ENCODE measurements at regions not wholly inside any gene's neighbourhood (a gene's known extent, or its start where the extent isn't known, plus 50 kb on each side); places are given as distances from the start of the nearest gene placed in this dataset.

DNA sequence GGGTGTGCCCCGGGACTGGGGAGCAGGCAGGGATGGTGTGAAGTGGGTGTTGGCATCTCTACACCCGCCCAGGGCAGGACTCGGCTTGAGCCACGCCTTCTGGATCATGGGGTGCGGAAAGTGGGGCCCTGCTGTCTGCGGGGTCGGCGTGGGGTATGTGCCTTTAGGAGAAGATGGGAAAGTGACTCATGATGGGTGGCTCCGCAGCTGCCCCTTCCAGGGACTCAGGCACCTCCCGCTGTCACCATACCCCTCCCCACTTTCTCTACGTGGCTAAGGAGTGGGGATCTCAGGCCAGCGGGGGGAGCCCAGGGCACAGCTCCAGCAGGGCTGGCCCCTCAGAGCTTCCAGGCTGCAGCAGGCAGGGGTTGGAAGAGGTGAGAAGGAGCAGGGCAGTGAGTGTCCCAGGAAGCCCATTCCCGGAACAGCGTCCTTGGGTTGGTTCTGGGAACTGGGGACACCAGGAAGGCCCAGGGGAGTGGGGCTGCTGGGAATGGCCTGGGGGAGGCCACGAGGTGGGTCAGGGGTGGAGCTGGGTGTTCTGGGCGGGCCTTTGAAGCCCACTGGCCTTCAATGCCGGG is 102.9 kb upstream of the FGF3 start:
- no peak overlapping the region for H3K27ac ChIP-seq (ENCODE audit: low read length)

DNA sequence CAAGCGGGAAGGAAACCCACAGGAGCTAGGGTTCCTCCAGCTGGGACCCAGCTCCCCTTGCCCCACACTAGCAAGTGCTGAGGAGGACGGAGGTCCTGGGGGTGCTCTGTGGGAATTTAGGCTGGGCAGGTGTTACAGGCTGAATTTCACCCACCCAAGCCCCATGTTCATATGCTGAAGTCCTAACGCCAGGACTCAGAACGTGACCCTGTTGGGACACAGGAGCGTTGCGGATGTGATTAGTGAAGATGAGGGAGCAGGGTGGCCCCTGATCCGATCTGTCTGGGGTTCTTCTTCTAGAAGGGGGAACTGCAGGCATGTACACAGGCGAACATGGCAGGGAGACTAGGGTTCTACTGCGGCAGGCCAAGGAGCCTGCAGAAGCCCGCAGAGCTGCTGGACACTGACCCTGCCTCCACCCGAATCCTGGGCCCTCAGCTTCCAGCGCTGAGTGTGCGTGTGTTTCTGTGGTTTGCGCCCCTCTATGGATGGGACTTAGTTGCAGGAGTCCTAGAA is 103.4 kb upstream of the FGF3 start:
- Histone ChIP-seq H3K4me3 (ENCODE audit: low read length) (no peak overlapping the region), H3K36me3 (replicated peaks; ENCODE audit: low read depth, low read length) (no peaks in the 10 kb centered on the region), H3K4me1 (ENCODE audit: low read length) (0 out of 2 replicates have a peak, but pooled peaks cover 2% of the 10 kb centered on the region), H3K27me3 (ENCODE audit: low read depth, low read length) (peaks cover 26% of the 10 kb centered on the region), H3K27ac (ENCODE audit: low read length) (no peak overlapping the region), H2AFZ (ENCODE audit: low read depth, low read length) (no peak overlapping the region), H3K79me2 (ENCODE audit: low read length) (no peaks in the 10 kb centered on the region), H3K4me2 (ENCODE audit: low read length) (no peak overlapping the region), H3K9me3 (ENCODE audit: insufficient read depth, low read length) (no peaks in the 10 kb centered on the region), H3K9ac (ENCODE audit: low read length) (no peak overlapping the region), H4K20me1 (ENCODE audit: insufficient read depth, low read length) (no peaks in the 10 kb centered on the region)
- TF ChIP-seq EZH2phosphoT487 (IDR thresholded peaks at IDR 0.05; ENCODE audit: low read depth), result no peak
- TF ChIP-seq, protein P1, sequence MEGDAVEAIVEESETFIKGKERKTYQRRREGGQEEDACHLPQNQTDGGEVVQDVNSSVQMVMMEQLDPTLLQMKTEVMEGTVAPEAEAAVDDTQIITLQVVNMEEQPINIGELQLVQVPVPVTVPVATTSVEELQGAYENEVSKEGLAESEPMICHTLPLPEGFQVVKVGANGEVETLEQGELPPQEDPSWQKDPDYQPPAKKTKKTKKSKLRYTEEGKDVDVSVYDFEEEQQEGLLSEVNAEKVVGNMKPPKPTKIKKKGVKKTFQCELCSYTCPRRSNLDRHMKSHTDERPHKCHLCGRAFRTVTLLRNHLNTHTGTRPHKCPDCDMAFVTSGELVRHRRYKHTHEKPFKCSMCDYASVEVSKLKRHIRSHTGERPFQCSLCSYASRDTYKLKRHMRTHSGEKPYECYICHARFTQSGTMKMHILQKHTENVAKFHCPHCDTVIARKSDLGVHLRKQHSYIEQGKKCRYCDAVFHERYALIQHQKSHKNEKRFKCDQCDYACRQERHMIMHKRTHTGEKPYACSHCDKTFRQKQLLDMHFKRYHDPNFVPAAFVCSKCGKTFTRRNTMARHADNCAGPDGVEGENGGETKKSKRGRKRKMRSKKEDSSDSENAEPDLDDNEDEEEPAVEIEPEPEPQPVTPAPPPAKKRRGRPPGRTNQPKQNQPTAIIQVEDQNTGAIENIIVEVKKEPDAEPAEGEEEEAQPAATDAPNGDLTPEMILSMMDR (IDR thresholded peaks at IDR 0.05; ENCODE audit: low read depth, low read length), result no peak

More for the DNA sequence above, 102.9 kb upstream of the FGF3 start:
- no peak overlapping the region for H3K4me2 ChIP-seq (ENCODE audit: low read length)
- H3K9ac ChIP-seq (ENCODE audit: low read length), result no peak overlapping the region
- TF ChIP-seq, protein P1 (IDR thresholded peaks at IDR 0.05; ENCODE audit: low read depth, low read length), result no peak
- TF ChIP-seq EZH2phosphoT487 (IDR thresholded peaks at IDR 0.05; ENCODE audit: low read depth), result no peak
- H3K9me3 ChIP-seq (ENCODE audit: insufficient read depth, low read length), result no peaks in the 10 kb centered on the region
- no peak overlapping the region for H3K4me3 ChIP-seq (ENCODE audit: low read length)
- H3K79me2 ChIP-seq (ENCODE audit: low read length), result no peaks in the 10 kb centered on the region
- no peak overlapping the region for H2AFZ ChIP-seq (ENCODE audit: low read depth, low read length)
- no peaks in the 10 kb centered on the region for H3K36me3 ChIP-seq (replicated peaks; ENCODE audit: low read depth, low read length)
- H3K27me3 ChIP-seq (ENCODE audit: low read depth, low read length), result peaks cover 23% of the 10 kb centered on the region
- no peaks in the 10 kb centered on the region for H4K20me1 ChIP-seq (ENCODE audit: insufficient read depth, low read length)
- 0 out of 2 replicates have a peak, but pooled peaks cover 2% of the 10 kb centered on the region for H3K4me1 ChIP-seq (ENCODE audit: low read length)

DNA sequence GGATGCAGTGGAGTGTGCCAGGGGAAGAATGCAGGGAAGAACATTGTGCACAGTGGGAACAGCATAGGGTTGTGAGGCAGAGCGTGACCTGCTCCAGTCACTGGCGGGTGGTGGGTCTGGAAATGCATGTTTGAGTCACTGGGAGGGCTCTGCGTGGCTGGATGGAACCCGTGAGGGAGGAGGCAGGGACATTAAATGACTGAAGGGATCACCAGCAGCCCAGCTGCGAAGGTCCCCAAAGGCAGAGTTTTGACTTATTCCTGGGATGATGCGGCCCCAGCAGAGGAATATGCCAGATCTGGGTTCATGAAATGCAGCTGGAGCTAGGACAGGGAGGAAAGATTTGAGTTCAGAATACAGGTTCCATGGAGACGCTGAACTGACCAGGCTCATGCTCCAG is 104.0 kb upstream of the FGF3 start:
- Histone ChIP-seq H3K4me1 (ENCODE audit: low read length) (0 out of 2 replicates have a peak, but pooled peaks cover 2% of the 10 kb centered on the region), H3K4me2 (ENCODE audit: low read length) (no peak overlapping the region), H3K9me3 (ENCODE audit: insufficient read depth, low read length) (no peaks in the 10 kb centered on the region), H3K27me3 (ENCODE audit: low read depth, low read length) (peaks cover 28% of the 10 kb centered on the region), H4K20me1 (ENCODE audit: insufficient read depth, low read length) (no peaks in the 10 kb centered on the region), H3K36me3 (replicated peaks; ENCODE audit: low read depth, low read length) (no peaks in the 10 kb centered on the region), H3K27ac (ENCODE audit: low read length) (no peak overlapping the region), H2AFZ (ENCODE audit: low read depth, low read length) (no peak overlapping the region), H3K9ac (ENCODE audit: low read length) (no peak overlapping the region), H3K79me2 (ENCODE audit: low read length) (no peaks in the 10 kb centered on the region), H3K4me3 (ENCODE audit: low read length) (no peak overlapping the region)
- TF ChIP-seq, protein P1 (IDR thresholded peaks at IDR 0.05; ENCODE audit: low read depth, low read length), result no peak
- TF ChIP-seq EZH2phosphoT487 (IDR thresholded peaks at IDR 0.05; ENCODE audit: low read depth), result no peak

DNA sequence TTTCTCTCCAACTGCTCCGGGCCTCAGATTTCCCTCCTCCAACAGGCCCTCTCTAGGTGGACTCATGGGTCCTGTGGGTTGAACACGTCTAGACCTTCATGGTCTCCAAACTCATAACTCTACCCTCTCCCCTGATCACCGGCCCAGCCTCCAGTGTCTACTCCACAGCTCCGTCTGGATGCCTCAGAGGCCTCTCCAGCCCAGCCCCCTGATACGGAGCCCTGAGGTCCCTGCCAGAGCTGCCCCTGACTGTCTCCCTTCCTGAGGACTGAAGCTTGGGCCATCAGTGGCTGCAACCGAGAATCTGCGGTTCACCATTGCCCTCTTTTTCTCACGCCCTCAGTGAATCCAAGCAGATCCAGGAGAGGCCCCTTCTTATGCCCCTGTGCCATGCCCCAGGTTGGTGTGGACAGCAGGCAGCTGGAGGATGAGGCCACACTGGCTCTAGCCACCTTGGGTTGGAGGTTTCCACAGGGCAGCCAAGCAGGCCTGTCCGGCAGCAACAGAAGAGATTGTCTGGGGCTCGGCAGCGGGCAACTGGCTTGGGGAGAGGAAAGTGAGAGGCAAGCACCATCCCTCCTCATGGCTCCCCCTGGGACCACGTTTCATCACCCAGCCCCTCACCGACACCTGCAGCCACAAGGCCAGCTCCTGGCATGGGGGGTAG is 104.6 kb upstream of the FGF3 start:
- H3K79me2 ChIP-seq (ENCODE audit: low read length), result no peaks in the 10 kb centered on the region
- H2AFZ ChIP-seq (ENCODE audit: low read depth, low read length), result no peak overlapping the region
- no peaks in the 10 kb centered on the region for H4K20me1 ChIP-seq (ENCODE audit: insufficient read depth, low read length)
- no peak overlapping the region for H3K27ac ChIP-seq (ENCODE audit: low read length)
- no peak overlapping the region for H3K9ac ChIP-seq (ENCODE audit: low read length)
- TF ChIP-seq EZH2phosphoT487 (IDR thresholded peaks at IDR 0.05; ENCODE audit: low read depth), result no peak
- TF ChIP-seq, protein P1 (IDR thresholded peaks at IDR 0.05; ENCODE audit: low read depth, low read length), result no peak
- H3K9me3 ChIP-seq (ENCODE audit: insufficient read depth, low read length), result no peaks in the 10 kb centered on the region
- no peak overlapping the region for H3K4me2 ChIP-seq (ENCODE audit: low read length)
- H3K36me3 ChIP-seq (replicated peaks; ENCODE audit: low read depth, low read length), result no peaks in the 10 kb centered on the region
- H3K4me1 ChIP-seq (ENCODE audit: low read length), result no peaks in the 10 kb centered on the region
- H3K27me3 ChIP-seq (ENCODE audit: low read depth, low read length), result peaks cover 28% of the 10 kb centered on the region
- no peak overlapping the region for H3K4me3 ChIP-seq (ENCODE audit: low read length)
